B cell (primary cell): ENCODE measurements at regions not wholly inside any gene's neighbourhood (a gene's known extent, or its start where the extent isn't known, plus 50 kb on each side); places are given as distances from the start of the nearest gene placed in this dataset.

Experiments used
- ATAC-seq: fragments of 200-7000 bp; cut with Tn5 transposase; one replicate; pipeline ENCODE4 v1.10.0; 2021; ENCODE audit warnings: low read depth, mild to moderate bottlenecking, moderate number of reproducible peaks, moderate library complexity
- CTCF ChIA-PET: fragments of 350-600 bp; sonication (Branson Sonifier 250); formaldehyde crosslinking; loops from one replicate; lab custom pipeline; 2021; ENCODE audit warnings: antibody characterized with exemption, inconsistent platforms; lab: Charles Lee
- POLR2A ChIA-PET: fragments of 350-600 bp; sonication (Branson Sonifier 250); formaldehyde crosslinking; loops from one replicate; lab custom pipeline; 2021; ENCODE audit warnings: antibody characterized with exemption; lab: Charles Lee
- DNase-seq: peaks from one replicate; pipeline ENCODE4 v3.0.0; 2013
- H2AFZ ChIP-seq: 2 replicates; pipeline ENCODE4 v1.6.1; 2012; ENCODE audit warnings: mild to moderate bottlenecking, low read depth, low read length; ENCODE audit not compliant: insufficient read depth, poor library complexity, severe bottlenecking
- H3K27ac ChIP-seq, 2 donors: 1 replicate in 1 of 2; 2 replicates in 1 of 2; pipeline ENCODE4 v1.5.1; 2012 to 2013; ENCODE audit warnings: low read length in 2 of 2, mild to moderate bottlenecking in 2 of 2, moderate library complexity in 1 of 2
- H3K27me3 ChIP-seq, 4 experiments: fragments of 200-600 bp in 1 of 4; sonication (generic) in 1 of 4; replicated peaks in 1 of 4; 1 replicate in 2 of 4; 2 replicates in 2 of 4; pipeline versions ENCODE4 v1.6.1 to v1.7.0; 2013 to 2016; ENCODE audit warnings: low read length in 3 of 4, mild to moderate bottlenecking in 2 of 4, mixed read lengths in 1 of 4, moderate library complexity in 1 of 4; ENCODE audit not compliant: insufficient read depth in 4 of 4, control insufficient read depth in 3 of 4; ENCODE audit errors: control extremely low read depth in 1 of 4
- H3K36me3 ChIP-seq, 2 experiments: replicated peaks in 1 of 2; 1 replicate in 1 of 2; 2 replicates in 1 of 2; pipeline versions ENCODE4 v1.6.1 to v1.7.1; 2013; ENCODE audit warnings: low read length in 1 of 2; ENCODE audit not compliant: insufficient read depth in 2 of 2, control insufficient read depth in 1 of 2; ENCODE audit errors: control extremely low read depth in 1 of 2, extremely low read depth in 1 of 2
- H3K4me1 ChIP-seq, 2 donors: fragments of 200-600 bp in 1 of 2; sonication (generic) in 1 of 2; 1 replicate in 1 of 2; 2 replicates in 1 of 2; pipeline versions ENCODE4 v1.5.1 to v1.6.1; 2013 to 2017; ENCODE audit warnings: low read length in 2 of 2; ENCODE audit not compliant: control insufficient read depth in 2 of 2, insufficient read depth in 2 of 2
- H3K4me2 ChIP-seq: replicated peaks from 2 replicates; pipeline ENCODE3; 2012; ENCODE audit warnings: mild to moderate bottlenecking, low read depth, low read length; ENCODE audit not compliant: poor library complexity, severe bottlenecking
- H3K4me3 ChIP-seq, 5 experiments: fragments of 200-600 bp in 1 of 5; sonication (generic) in 1 of 5; 1 replicate in 3 of 5; 2 replicates in 2 of 5; pipeline versions ENCODE4 v1.5.1 to v1.7.0; 2011 to 2016; ENCODE audit warnings: low read length in 4 of 5, mild to moderate bottlenecking in 4 of 5, low read depth in 2 of 5, control low read depth in 1 of 5, moderate library complexity in 1 of 5; ENCODE audit not compliant: insufficient read depth in 1 of 5; ENCODE audit errors: control extremely low read depth in 1 of 5, extremely low read depth in 1 of 5
- H3K79me2 ChIP-seq: fragments of 200-600 bp; sonication (generic); one replicate; pipeline ENCODE4 v1.6.0; 2016; ENCODE audit warnings: low read length; ENCODE audit not compliant: control insufficient read depth, insufficient read depth
- H3K9ac ChIP-seq: fragments of 200-600 bp; sonication (generic); 2 replicates; pipeline ENCODE4 v1.6.1; 2017; ENCODE audit warnings: mild to moderate bottlenecking, low read length, moderate library complexity
- H3K9me3 ChIP-seq, 3 donors: one replicate each; pipeline versions ENCODE4 v1.6.1 to v1.7.1; 2013; ENCODE audit warnings: low read length in 2 of 3; ENCODE audit not compliant: control insufficient read depth in 2 of 3, insufficient read depth in 1 of 3; ENCODE audit errors: control extremely low read depth in 1 of 3
- H4K20me1 ChIP-seq: 2 replicates; pipeline ENCODE4 v1.6.0; 2012; ENCODE audit warnings: mild to moderate bottlenecking, low read length; ENCODE audit not compliant: insufficient read depth, control insufficient read depth, poor library complexity, severe bottlenecking
- H3K27ac Mint-ChIP-seq: one replicate; pipeline ENCODE4 v1.8.0; 2021; ENCODE audit warnings: mixed read lengths
- H3K27me3 Mint-ChIP-seq: one replicate; pipeline ENCODE4 v1.8.0; 2021; ENCODE audit warnings: mixed read lengths
- H3K4me1 Mint-ChIP-seq: one replicate; pipeline ENCODE4 v1.8.0; 2021; ENCODE audit warnings: mixed read lengths
- H3K4me3 Mint-ChIP-seq: one replicate; pipeline ENCODE4 v1.8.0; 2021; ENCODE audit warnings: mixed read lengths
- H3K9me3 Mint-ChIP-seq: one replicate; pipeline ENCODE4 v1.8.0; 2022; ENCODE audit warnings: mixed read lengths; ENCODE audit not compliant: insufficient read depth
- CTCF ChIP-seq: fragments of 200-600 bp; IDR thresholded peaks from one replicate; pipeline ENCODE4 v1.8.0; 2022; ENCODE audit warnings: antibody characterized with exemption, mild to moderate bottlenecking
- EZH2 ChIP-seq: IDR thresholded peaks from 2 replicates; pipeline ENCODE4 v1.6.1; 2012; ENCODE audit warnings: borderline replicate concordance, low read depth, mild to moderate bottlenecking, moderate library complexity, low read length; ENCODE audit not compliant: insufficient read depth, poor library complexity, severe bottlenecking
- WGBS: methylation state at CpG from one replicate; pipeline ENCODE4 v1.1.5; 2013; ENCODE audit warnings: missing lambda C conversion rate; ENCODE audit not compliant: insufficient coverage; 5-methylcytosine and 5-hydroxymethylcytosine counted together
- intact Hi-C: fragments of 100-400 bp; cut with micrococcal nuclease; formaldehyde crosslinking; loops from one replicate; pipeline ENCODE4 v1.10.0; 2022

GRCh38 chr11:11163236-11163635 is 189.8 kb downstream of the CSNK2A3 start:
- TF ChIP-seq CTCF (no peak), EZH2 (no peak)
- Mint-ChIP-seq H3K4me1 (no peaks in the 10 kb centered on the region), H3K9me3 (no peaks in the 10 kb centered on the region), H3K4me3 (no peak overlapping the region), H3K27ac (no peak overlapping the region), H3K27me3 (peaks cover 21% of the 10 kb centered on the region)
- intact Hi-C loops, result no loop called here
- no peak for ATAC-seq
- Histone ChIP-seq H2AFZ (no peak overlapping the region), H3K9ac (no peak overlapping the region), H3K4me2 (no peak overlapping the region), H4K20me1 (no peaks in the 10 kb centered on the region), H3K9me3 (peaks cover 0 to 6% (median 0%) of the 10 kb centered on the region in 3 donors), H3K79me2 (no peaks in the 10 kb centered on the region), H3K4me1 (no peaks in the 10 kb centered on the region), H3K36me3 (no peaks in the 10 kb centered on the region), H3K4me3 (no peak overlapping the region), H3K27me3 (peaks cover 0 to 3% (median 0%) of the 10 kb centered on the region in 4 experiments), H3K27ac (no peak overlapping the region)
- 72% methylated on average over 3 of the region's 5 CpGs for WGBS
- DNase-seq, result no peak
- ChIA-PET POLR2A (no interaction called here), CTCF (no interaction called here)

- H3K27me3 ChIP-seq, result peaks cover 0 to 8% (median 0%) of the 10 kb centered on the region in 4 experiments
- H3K4me2 ChIP-seq, result no peak overlapping the region
- intact Hi-C loops, result loop anchor here (5.0 kb wide), 1 partner anchor 225 kb away; no protein-coding TSS in a partner anchor
- no peaks in the 10 kb centered on the region for H3K79me2 ChIP-seq
- no peak overlapping the region for H3K9ac ChIP-seq
- Mint-ChIP-seq H3K4me3 (no peak overlapping the region), H3K9me3 (no peaks in the 10 kb centered on the region), H3K27ac (no peak overlapping the region), H3K27me3 (peaks cover 21% of the 10 kb centered on the region), H3K4me1 (peaks cover 3% of the 10 kb centered on the region)
- TF ChIP-seq CTCF (no peak), EZH2 (no peak)
- ChIA-PET CTCF (interaction anchor here (0.6 to 1.8 kb wide), 5 partner anchors 9 to 1286 kb away, joined by 3 to 6 read pairs (median 4); no protein-coding TSS in a partner anchor), POLR2A (no interaction called here)
- peaks cover 0 to 7% of the 10 kb centered on the region in 2 donors for H3K4me1 ChIP-seq
- no peaks in the 10 kb centered on the region for H3K36me3 ChIP-seq
- H4K20me1 ChIP-seq, result no peaks in the 10 kb centered on the region
- peaks cover 0 to 6% (median 0%) of the 10 kb centered on the region in 3 donors for H3K9me3 ChIP-seq
- 72% methylated on average over 7 of the region's 7 CpGs for WGBS
- no peak for DNase-seq
- no peak overlapping the region for H3K4me3 ChIP-seq
- ATAC-seq, result no peak
- H2AFZ ChIP-seq, result no peak overlapping the region
- H3K27ac ChIP-seq, result no peak overlapping the region
Measured at GRCh38 chr11:11157185-11157584, 195.9 kb downstream of the CSNK2A3 start.
